GM18909 (cell line): ENCODE measurements at regions not wholly inside any gene's neighbourhood (a gene's known extent, or its start where the extent isn't known, plus 50 kb on each side); places are given as distances from the start of the nearest gene placed in this dataset.
"Not testable (repeated sequence)": the region's sequence is repeated elsewhere in the genome, so short reads cannot be mapped to it uniquely, and the experiment has no call there.

Source experiments
- ATAC-seq: cut with Tn5 transposase; IDR thresholded peaks from one replicate; pipeline ENCODE4 v1.9.1; 2021; ENCODE audit warnings: mild to moderate bottlenecking; ENCODE audit not compliant: unreplicated experiment, poor library complexity

DNA sequence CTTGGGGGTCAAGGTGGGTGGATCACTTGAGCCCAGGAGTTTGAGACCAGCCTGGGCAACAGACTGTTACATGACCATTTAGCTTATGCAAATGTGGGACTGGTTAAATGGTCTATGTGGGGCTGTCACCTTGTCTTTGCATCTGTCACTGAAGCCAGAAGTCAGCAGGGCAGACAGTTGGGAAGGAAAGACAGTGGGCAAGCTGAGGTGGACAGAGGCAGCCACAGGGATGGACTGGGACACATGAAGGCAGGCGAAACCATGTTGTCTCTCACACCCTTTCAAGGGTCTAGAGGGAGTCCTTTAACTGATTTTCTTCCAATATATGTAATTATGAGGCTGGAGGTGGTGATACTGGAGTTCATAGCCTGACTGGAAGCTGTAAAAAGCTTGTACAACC is 426.4 kb downstream of the TMEM121 start:
- no peak for ATAC-seq

GRCh38 chr14:105961625-105962024 is 435.2 kb downstream of the TMEM121 start:
- ATAC-seq, result not testable (repeated sequence)

DNA sequence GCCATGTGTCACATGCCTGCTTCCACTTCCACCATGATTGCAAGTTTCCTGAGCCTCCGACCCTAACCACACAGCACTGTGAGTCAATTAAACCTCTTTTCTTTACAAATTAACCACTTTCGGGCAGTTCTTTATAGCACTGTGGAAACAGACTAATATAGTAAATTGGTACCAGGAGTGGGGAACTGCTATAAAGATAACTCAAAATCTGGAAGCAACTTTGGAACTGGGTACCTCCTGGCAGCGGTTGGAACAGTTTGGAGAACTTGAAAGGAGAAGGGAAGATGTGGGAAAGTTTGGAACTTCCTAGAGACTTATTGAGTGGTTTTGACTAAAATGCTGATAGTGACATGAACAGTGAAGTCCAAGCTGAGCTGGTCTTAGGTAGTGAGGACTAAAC is 436.1 kb downstream of the TMEM121 start:
- no peak for ATAC-seq

DNA sequence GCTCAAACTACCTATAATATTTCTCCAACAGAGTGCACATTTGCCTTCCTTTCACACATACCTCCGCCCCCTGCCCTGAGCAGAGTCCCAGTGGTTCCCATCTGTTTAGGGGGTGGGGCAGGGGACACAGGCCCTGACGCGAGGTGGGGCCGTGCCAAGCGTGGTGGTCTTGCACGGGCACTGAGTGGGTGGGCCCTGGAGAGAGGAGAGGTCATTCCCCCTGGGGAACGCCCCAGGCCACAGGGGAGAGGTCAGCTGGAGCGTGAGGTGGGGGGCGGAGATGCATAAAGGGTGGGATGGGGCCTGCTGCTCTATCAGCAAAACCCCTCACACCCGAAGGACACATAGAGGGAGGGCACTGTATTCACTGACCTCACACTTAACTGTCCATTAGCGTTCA is 441.9 kb downstream of the TMEM121 start:
- ATAC-seq, result no peak

- ATAC-seq, result not testable (repeated sequence)
Observed at GRCh38 chr14:105969026-105969425, 442.6 kb downstream of the TMEM121 start.

DNA sequence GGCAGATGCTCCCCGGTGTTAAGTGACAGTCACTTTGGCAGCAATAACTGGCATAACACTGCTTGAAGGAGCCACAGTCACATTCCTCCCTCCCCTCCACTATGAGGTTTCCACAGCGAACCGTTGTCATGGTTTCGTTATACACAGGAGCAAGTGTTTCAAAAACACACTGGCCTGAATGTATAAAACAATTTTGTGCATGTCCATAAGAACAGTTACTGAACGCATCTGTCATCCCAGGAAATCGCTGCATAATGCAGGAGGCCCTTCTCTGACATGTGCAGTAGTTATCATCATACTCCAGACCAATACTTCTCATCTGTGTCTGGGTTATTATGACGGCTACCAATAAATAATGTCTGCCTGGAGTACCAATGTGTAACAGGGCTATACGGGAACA is 444.4 kb downstream of the TMEM121 start:
- ATAC-seq, result not testable (repeated sequence)

DNA sequence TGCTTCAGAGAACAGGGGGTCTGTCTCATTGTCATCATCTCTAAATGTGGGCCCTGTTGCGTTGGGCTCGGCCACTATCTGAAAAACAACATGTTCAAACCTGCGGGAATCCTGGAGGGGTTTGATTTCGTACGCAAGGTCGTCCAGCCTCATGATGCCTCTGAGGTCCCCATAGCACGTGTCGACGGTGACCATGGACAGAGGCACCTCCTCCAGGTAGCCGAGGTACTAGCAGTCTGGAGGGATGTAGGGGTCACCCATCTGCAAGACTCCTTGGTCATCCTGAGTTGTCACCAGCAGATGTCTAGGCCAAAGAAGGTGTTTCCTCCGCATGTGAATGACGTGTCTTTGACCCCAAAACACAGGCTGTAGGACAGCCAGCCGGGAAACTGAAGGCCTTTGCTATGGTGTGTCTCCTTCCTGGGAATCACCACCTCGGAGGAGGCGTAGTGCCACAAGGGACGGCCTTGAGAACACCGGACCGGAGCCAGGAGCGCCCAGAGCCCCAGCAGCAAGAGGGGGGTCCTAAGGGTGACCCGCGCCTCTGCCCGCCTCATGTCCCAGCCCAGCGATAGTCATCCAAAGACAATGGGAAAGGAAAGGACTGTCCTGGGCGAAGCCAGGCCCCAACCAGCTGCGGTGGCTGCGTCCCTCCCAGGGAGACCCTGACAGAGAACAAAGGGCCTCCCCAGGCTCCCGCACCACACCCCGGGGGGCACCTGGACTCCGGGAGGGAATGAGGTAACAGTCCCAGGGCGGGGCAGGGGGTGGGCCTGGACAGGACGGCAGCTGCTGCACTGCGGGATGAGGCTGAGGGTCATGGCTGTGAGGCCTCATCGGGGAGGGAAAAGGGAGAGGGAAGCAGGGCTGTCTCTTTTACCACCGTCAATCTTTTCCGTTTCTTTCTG is 445.5 kb downstream of the TMEM121 start:
- ATAC-seq, result no peak

GRCh38 chr14:105974902-105975301 is 448.5 kb downstream of the TMEM121 start:
- ATAC-seq, result no peak

DNA sequence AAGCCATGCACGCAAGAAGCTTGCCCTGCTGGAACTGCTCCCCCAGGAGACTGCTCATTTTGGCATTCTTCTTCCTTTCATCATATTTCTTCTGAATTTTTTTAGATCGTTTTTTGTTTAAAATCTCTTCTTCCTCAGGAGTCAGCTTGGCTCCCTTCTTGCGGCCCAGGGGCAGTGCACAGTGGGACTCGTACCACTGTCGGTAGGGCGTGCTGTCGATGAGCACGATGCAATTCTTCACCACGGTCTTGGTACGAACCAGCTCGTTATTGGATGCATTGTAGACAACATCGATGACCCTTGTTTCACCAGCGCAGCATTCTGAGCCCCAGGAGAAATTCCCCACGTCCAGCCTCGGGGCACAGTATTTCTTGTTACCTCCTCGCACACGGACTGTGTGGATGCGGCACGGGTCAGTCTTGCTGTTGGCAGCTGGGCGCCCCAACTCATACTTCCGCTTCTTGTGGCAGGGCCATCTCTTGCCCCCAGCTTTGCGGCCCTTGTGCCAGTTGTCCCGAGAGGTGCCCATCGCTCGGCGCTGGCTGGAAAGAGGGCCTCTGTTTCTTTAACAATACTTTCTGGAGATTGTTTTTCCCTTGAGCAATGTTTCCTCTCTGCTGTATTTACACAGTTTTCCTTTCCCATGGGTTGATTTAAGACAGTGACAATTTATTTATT is 452.4 kb downstream of the TMEM121 start:
- ATAC-seq, result no peak

- no peak for ATAC-seq
Observed at GRCh38 chr14:105979446-105979845, 453.1 kb downstream of the TMEM121 start.

- no peak for ATAC-seq
Observed at GRCh38 chr14:105980224-105980623, 453.8 kb downstream of the TMEM121 start.

DNA sequence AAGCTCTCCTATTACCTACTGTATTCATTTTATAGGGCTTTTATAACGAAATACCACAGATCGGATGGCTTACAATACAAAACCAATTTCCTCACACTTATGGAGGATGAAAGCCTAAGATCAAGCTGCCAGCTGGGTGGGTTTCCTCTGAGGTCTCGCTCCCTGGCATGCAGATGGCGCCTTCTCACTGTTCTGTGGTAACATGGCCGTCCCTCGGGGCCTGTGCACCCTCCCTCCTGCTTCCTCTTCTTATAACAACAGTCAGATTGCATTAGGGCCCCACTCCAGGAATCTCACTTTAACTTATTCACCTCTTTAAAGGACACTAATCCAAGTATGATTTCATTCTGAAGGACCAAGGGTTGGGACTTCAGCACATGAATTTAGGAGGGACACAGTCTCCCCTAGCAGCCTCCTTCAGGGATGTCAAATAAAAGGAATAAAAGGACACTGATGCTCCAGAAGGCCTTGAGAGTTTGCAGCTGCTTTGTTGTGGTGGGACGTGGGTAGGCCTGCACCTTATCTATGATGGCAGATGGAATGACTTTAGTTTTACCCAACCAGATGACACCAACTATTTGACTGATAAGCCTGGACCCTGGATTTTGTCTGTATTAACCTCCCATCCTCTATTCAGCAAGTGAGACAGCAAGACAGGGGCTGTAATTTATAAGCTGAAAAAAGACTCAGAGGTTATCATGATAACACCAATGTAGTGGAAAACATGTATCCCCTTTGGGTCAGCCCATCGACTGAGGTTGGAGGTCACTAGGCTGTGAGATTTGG is 455.3 kb downstream of the TMEM121 start:
- ATAC-seq, result not testable (repeated sequence)

DNA sequence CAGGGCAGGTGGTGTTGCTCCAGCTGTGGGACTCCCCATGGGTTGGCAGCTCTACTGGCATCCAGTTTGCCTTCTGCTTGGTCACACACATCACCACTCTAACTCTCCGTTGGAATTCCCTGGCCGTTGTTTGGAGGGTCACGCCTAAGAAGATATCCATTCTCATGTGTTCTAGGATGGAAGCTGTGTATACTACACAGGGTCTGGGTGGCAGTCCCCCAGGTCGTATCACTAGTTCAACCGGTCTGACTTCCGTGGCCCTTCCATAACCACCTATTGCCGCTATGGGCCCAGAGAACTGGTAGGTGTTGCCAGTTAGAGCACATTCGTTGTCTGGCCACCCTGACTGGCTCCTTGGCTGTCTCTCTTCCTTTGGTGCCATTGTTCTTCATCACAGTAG is 456.3 kb downstream of the TMEM121 start:
- ATAC-seq, result no peak

GRCh38 chr14:105986894-105987284 is 460.5 kb downstream of the TMEM121 start:
- no peak for ATAC-seq

- no peak for ATAC-seq
Observed at GRCh38 chr14:105987563-105987962, 461.2 kb downstream of the TMEM121 start.

GRCh38 chr14:105989566-105990302 is 463.4 kb downstream of the TMEM121 start:
- ATAC-seq, result no peak

DNA sequence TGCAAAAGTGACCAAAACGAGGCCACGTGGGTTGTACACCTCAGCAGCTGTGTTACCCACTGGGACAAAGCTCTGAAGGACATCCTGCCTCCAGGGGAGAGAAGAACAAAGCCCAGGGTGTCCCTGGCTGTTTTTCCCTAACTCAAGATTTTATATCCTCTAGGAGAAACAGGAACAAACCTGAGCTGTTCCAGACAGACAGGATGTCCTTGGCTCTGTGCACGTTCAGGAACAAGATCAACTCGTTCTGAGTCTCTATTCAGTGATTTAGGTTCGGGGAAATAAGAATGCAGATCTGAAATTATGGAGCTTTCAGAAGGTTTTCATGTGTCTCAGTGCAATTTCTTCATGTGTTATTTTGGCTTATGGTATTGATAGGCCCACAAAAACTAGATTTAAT is 465.3 kb downstream of the TMEM121 start:
- ATAC-seq, result not testable (repeated sequence)

DNA sequence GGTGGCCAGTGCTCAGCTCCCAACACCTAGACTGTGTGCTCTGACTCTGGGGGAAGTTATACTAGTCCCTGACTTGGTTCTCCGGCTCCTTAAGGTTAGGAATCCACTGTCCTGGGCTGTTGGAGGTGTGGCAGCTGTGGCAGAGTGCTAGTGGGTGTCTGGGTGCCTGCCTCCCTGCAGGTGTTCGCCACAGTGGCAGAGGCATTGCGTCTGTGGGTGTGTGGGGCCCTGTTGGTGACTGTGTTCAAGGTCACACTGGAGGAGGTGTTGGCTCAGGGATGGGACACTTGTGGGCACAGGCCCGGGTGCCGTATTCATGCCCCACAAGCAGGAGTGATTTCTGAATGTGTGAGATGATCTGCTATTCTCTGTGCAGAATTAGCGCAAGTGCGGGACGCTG is 467.4 kb downstream of the TMEM121 start:
- no peak for ATAC-seq

DNA sequence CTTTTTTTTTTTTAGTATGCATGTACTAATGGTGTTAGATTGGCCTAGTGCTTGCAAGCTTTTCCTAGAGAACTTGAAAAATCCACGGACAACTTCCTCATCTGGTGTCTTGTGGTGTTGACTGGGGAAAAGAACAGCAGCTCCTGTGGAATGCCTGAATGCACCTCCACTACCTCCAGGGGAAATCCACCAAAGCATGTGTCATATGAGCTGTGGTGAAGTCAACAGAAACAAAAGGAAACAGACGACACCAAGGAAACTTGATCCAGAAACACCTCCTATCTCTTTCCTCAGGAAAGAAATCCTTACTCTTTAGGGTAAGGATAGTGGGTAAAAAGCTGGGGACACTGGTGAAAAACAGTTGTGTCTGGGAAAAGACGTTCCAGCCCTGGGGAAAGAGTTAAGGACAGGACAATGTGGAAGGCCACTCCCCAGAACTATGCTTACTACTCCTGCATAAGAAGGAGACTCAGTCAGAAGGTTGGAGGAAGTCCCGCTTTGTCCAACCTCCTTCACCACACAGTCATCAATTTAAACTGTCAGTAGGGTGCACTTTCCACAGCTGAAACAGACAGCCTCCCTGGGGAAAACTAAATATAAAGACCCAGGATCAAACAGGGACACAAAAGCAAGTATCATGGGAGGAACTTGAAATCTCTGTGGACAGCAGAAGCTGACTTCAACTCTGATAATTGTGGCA is 468.8 kb downstream of the TMEM121 start:
- ATAC-seq, result not testable (repeated sequence)

DNA sequence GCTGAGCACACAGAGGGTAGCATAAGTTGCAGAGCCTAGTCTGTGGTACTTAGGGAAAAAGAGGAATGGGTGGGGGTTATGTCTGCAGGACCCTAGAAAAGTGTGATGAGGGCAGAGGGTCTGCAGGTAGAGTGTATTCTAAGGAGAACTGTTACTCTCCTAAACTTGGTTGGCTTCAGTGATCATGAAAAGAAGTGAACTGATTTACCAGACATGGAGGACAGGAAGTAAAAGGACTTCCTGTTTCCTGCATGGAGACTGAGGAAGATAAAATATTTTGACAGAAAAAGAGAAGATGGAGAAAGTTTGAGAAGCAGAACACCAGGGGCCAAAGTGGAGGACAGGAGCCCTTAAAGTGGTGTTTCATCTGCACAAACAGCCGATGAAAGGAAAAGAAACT is 472.2 kb downstream of the TMEM121 start:
- ATAC-seq, result not testable (repeated sequence)
